UCSD-AML1 (cell line): ENCODE measurements at regions not wholly inside any gene's neighbourhood (a gene's known extent, or its start where the extent isn't known, plus 50 kb on each side); places are given as distances from the start of the nearest gene placed in this dataset.
"Not testable (repeated sequence)": the region's sequence is repeated elsewhere in the genome, so short reads cannot be mapped to it uniquely, and the experiment has no call there.

Source experiments
- DNase-seq: peaks from one replicate; lab custom pipeline; 2025; ENCODE audit not compliant: unreplicated experiment; lab: John Stamatoyannopoulos, UW

- DNase-seq = no peak
Observed at GRCh38 chr5:104452550-104452949, 890.0 kb upstream of the NUDT12 start.

- DNase-seq = not testable (repeated sequence)
Observed at GRCh38 chr5:104451911-104452310, 889.3 kb upstream of the NUDT12 start.

GRCh38 chr5:104444656-104445055, 882.1 kb upstream of the NUDT12 start:
- DNase-seq = no peak

- DNase-seq = no peak
Observed at GRCh38 chr5:104443706-104444105, 881.1 kb upstream of the NUDT12 start.

DNA sequence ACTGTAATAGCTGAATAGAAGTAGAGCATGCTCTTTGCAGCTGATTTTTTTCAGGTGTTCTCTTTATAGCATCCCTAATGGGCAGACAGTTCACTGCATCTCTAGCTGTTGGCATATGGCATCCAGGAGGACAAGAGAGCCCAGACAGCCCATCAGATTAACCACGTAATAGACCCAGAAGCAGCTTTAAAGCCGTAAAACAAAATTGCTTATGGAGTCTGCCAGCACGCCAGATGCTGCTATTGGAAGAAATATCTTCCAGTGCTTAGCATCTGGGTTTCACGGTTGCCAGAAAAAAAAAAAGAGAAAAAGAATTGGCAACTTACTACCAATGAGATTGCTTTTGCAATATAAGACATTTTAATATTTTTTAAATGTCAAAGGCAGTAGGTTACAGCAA, 869.4 kb upstream of the NUDT12 start:
- DNase-seq = no peak

DNA sequence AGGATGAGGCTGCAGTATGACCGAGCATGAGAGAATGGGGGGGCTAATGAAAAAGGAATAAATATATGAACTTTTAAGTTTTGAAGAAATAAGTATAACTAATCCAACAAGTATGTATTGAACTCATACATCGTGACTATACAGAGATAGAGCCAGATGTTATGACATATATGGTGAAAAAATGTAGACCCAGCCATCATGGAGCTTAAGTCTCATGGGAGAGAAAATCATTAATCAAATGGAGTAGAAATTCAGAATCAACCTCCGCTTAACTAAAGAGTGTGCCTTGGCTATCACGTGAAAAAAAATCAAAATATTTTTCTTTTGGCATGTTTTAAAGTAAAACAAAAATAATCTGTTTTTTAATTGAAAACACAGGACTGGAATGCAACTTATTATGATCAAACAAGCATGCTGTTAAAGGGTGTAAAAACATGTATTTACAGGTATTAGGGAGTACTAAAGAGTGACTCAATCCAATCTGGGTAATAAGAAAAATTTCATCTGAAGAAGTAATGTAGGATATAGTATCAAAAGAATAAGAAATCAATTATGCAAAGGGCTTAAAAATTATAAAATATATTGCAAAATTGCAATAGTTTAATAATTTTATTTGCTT, 868.5 kb upstream of the NUDT12 start:
- DNase-seq = no peak

GRCh38 chr5:104429911-104430310, 867.3 kb upstream of the NUDT12 start:
- DNase-seq = no peak

GRCh38 chr5:104421431-104421830, 858.8 kb upstream of the NUDT12 start:
- DNase-seq = no peak

GRCh38 chr5:104418056-104418455, 855.5 kb upstream of the NUDT12 start:
- DNase-seq = no peak

GRCh38 chr5:104412649-104413240, 850.2 kb upstream of the NUDT12 start:
- peak; percentile 19 for DNase-seq

DNA sequence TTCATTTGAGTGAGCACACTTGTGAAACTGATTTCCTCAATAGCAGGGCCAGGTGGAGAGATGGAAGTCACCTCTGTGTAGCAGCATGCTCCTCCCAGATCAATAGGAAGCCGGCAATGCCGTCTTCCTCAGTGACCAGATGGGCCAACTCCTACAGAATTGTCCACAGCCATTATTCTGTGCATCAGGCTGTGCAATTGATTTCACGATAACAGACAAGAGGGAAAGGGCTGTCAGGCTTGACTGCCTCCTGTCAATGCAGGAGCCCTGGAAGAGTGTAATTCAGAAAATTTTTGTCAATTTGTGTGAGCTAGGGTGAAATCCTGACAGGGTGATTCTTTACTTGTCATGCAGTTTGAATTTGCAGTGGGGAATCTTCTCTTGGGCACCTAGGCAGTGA, 838.4 kb upstream of the NUDT12 start:
- DNase-seq = no peak

- no peak for DNase-seq
Observed at GRCh38 chr5:104385906-104386305, 823.3 kb upstream of the NUDT12 start.

DNA sequence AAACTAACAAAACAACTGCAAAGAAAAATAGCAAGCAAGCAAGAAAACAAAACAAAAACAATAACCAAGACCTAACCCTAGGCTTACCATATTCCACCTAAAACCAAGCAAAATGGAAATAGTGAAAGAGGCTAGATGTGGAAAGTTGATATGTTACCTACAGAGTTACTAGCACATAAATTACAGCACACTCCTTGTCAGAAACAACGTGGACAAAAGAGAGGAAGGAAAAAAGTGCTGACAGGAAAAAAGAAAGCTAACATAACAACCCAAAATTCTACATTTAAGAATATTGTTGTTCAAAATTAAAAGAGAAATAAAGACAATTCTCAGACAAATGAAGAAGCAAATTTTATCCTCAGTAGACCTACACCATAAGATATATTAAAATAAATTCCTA, 812.8 kb upstream of the NUDT12 start:
- DNase-seq = no peak

DNA sequence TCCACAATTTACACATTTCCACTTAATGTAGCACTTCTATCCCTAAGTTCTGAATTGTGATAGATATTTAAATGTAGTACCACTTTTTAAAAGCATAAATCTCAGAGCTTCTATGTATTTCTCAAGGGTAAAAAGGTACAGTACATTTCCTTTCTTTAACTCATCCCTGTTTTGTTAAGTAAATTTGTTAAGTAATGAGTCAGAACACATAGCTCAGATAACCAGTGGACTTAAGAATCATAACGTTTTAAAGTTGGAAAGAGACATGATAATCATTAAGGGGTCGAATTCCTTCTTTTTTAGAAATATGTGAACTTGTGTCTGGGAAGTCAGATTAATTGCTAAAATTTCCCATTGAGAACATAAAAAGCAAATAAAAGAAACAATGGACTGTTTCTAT, 810.2 kb upstream of the NUDT12 start:
- no peak for DNase-seq

GRCh38 chr5:104372376-104372775, 809.8 kb upstream of the NUDT12 start:
- no peak for DNase-seq

GRCh38 chr5:104370523-104370922, 807.9 kb upstream of the NUDT12 start:
- DNase-seq = no peak

GRCh38 chr5:104367978-104368377, 805.4 kb upstream of the NUDT12 start:
- DNase-seq = no peak

DNA sequence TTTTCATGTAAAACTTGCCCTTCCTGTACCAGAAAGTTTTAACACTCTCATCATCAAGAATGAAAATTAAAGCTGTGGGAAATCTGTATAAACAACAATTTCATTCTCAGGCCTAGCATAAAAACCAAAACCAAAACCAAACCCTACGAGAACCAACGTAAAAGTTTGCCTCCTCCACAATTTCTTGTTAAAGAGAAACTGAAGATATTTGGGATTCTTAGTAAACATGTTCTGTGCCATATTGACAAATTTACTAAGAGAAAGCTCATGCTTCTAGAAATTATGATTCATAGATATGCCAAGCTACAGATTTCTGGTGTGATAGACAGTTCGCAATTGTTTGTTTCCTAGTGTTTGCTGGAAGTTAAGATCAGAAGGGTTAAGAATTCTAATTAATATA, 801.0 kb upstream of the NUDT12 start:
- no peak for DNase-seq

- DNase-seq = no peak
Observed at GRCh38 chr5:104361932-104362331, 799.3 kb upstream of the NUDT12 start.

DNA sequence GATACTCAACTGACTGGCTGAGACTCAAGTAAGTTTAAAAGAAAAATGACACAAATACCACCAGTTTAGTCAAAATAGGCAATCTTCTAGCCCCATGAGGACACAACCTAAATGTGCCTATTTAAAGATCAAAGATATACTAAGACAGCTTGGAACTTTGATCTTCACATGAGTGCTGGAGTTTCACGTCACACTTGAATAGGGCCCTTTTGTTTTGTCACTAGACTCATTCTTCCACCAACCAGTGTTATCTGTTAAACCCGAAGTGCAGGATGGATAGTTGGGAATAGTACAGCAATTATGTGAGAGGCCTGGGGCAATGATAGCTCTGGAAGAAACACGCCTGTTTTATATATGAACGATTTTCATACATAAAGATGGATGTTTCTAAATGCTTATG, 792.8 kb upstream of the NUDT12 start:
- DNase-seq = no peak

DNA sequence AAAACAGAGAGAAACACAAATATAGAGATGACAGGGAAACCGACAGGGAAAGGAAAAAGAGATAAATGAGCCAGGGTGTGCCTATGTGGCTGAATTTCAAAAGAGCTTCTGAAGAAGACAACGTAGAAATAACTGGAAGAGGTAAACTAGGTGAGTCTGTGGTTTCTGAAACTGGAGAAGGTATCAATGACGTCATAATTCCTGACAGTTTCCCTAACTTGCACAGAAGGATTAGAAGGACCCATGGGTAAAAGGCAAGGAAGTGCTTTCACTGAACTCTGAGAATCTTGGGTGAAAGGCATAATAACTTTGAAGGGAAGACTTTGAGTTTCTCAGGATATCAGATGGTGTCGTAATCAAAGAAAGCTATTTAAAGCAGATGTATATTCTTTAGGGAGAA, 790.8 kb upstream of the NUDT12 start:
- DNase-seq = no peak

DNA sequence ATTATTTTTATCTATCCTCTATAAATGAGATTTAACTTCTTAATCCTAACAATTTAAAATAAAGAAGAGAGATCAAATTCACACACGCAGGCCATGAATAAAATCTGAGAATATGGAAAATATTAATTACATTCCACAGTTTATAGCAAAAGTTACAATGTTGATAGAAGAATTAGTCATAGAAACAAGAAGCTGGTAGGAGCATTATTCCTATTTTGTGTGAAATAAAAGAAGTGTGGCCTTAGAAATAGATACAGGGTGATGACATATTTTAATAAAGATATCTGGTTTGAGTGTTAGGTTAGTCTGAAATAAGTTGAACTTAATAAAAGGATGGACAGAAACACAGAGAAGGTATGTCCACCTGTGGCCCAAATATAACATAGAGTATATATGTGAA, 790.4 kb upstream of the NUDT12 start:
- DNase-seq = no peak

DNA sequence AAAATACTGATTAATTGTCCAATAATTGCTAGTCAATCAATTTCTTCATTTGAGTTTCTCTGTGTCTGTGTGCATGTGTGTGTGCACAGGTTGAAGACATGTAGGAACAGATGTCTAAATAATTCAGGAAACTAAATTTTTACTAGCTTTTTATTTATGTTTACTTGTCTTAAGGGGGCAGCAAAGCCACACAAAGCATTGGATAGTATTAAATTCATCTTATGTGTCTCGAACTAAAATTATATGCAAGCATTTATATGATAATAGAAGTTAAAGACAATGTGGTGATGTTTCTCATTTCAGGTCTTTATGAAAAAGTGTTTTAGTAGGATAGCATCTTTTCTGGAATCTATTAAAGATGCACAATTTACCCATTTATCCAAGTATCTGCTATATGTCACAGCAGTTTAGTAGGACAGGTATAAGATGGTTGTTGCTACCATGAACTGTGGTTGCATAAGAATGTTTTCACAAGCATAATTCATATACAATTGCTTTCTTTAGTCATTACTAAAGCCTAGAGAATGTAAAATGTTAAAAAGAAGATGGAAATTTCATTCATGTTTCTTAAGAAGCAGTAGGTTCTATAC, 784.6 kb upstream of the NUDT12 start:
- no peak for DNase-seq
